ENCODE measurements at regions not wholly inside any gene's neighbourhood (a gene's known extent, or its start where the extent isn't known, plus 50 kb on each side); places are given as distances from the start of the nearest gene placed in this dataset.

DNA sequence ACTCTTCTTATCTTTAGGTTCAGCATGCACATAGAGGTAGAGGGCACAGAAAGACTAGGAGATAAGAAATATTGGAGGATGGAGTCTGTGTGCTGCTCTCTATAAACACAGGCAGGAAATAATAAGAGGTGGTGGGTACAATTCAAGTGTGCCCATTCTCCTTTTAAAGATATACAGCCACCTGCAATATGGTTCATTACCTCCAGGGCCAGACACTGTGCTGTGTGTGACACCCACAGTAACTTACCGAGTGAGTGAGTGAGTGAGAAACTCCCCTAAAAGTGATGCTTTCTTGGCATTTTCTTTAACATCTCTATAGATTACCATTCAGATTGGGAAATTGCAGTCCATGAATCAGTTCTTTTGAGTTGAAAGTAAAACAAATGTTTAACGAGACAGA lies 311.8 kb upstream of the KCNN2 start (continued):
- TF ChIP-seq, protein P1, sequence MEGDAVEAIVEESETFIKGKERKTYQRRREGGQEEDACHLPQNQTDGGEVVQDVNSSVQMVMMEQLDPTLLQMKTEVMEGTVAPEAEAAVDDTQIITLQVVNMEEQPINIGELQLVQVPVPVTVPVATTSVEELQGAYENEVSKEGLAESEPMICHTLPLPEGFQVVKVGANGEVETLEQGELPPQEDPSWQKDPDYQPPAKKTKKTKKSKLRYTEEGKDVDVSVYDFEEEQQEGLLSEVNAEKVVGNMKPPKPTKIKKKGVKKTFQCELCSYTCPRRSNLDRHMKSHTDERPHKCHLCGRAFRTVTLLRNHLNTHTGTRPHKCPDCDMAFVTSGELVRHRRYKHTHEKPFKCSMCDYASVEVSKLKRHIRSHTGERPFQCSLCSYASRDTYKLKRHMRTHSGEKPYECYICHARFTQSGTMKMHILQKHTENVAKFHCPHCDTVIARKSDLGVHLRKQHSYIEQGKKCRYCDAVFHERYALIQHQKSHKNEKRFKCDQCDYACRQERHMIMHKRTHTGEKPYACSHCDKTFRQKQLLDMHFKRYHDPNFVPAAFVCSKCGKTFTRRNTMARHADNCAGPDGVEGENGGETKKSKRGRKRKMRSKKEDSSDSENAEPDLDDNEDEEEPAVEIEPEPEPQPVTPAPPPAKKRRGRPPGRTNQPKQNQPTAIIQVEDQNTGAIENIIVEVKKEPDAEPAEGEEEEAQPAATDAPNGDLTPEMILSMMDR (IDR thresholded peaks at IDR 0.05 in 2 of 3, conservative IDR thresholded peaks at IDR 0.05 in 1 of 3; ENCODE audit: borderline replicate concordance in 1 of 3, insufficient read depth in 1 of 3, low read depth in 2 of 3, low read length in 2 of 3): no peak
- TF ChIP-seq POLR2AphosphoS5 (IDR thresholded peaks at IDR 0.05; ENCODE audit: low read depth, low read length) (no peak), CBX3 (IDR thresholded peaks at IDR 0.05; ENCODE audit: low read depth) (no peak), CEBPB (IDR thresholded peaks at IDR 0.05; ENCODE audit: low read depth) (no peak), JUND (IDR thresholded peaks at IDR 0.05) (no peak), SIN3A (IDR thresholded peaks at IDR 0.05; ENCODE audit: low read depth) (no peak)
- TF ChIP-seq, protein P2, sequence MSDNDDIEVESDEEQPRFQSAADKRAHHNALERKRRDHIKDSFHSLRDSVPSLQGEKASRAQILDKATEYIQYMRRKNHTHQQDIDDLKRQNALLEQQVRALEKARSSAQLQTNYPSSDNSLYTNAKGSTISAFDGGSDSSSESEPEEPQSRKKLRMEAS (IDR thresholded peaks at IDR 0.05): no peak

DNA sequence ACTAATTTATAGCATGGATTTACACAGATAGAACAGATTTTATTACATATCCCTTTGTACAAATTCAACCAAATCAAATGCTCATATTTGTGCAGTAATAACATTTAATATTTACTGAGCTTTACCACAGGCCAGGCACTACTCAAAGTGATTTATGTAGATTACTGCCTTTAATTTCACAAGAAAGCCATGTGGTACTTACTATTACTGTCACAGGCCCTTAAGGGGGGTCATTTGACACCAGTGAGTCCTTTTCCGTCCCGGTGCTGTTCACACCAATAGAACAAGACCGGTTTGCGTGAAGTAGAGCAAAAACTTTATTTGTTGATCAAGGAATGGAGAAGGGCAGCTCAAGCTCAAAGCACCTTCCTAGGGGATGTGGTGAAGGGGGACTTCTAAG lies 308.5 kb upstream of the KCNN2 start:
- H3K27me3 ChIP-seq (ENCODE audit: insufficient read depth, low read length): no peaks in the 10 kb centered on the region; the same call in 1 of the 2 replicates

More for the DNA sequence above, 308.5 kb upstream of the KCNN2 start:
- no peak overlapping the region for H2AFZ ChIP-seq (ENCODE audit: low read depth, low read length, poor library complexity, severe bottlenecking)
- H3K4me3 ChIP-seq (replicated peaks in 1 of 2; ENCODE audit: low read depth in 1 of 2, low read length in 2 of 2): no peak overlapping the region
- no peaks in the 10 kb centered on the region for H3K4me1 ChIP-seq (ENCODE audit: control insufficient read depth in 1 of 2, insufficient read depth in 2 of 2, low read length in 2 of 2)
- intact Hi-C loops (cut with micrococcal nuclease): no loop called here
- H3K9ac ChIP-seq (ENCODE audit: low read length): no peak overlapping the region
- no peak for TF ChIP-seq ELF1 (IDR thresholded peaks at IDR 0.05; ENCODE audit: borderline replicate concordance, low read depth)
- TF ChIP-seq CBX3 (IDR thresholded peaks at IDR 0.05; ENCODE audit: low read depth): no peak
- TF ChIP-seq TCF7L2 (IDR thresholded peaks at IDR 0.05; ENCODE audit: borderline replicate concordance, extremely low read depth, insufficient read depth, insufficient read length): no peak
- TF ChIP-seq, protein P3, sequence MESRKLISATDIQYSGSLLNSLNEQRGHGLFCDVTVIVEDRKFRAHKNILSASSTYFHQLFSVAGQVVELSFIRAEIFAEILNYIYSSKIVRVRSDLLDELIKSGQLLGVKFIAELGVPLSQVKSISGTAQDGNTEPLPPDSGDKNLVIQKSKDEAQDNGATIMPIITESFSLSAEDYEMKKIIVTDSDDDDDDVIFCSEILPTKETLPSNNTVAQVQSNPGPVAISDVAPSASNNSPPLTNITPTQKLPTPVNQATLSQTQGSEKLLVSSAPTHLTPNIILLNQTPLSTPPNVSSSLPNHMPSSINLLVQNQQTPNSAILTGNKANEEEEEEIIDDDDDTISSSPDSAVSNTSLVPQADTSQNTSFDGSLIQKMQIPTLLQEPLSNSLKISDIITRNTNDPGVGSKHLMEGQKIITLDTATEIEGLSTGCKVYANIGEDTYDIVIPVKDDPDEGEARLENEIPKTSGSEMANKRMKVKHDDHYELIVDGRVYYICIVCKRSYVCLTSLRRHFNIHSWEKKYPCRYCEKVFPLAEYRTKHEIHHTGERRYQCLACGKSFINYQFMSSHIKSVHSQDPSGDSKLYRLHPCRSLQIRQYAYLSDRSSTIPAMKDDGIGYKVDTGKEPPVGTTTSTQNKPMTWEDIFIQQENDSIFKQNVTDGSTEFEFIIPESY (IDR thresholded peaks at IDR 0.05; ENCODE audit: extremely low read depth, insufficient replicate concordance, low read length): no peak
- TF ChIP-seq, protein P1 (IDR thresholded peaks at IDR 0.05 in 2 of 3, conservative IDR thresholded peaks at IDR 0.05 in 1 of 3; ENCODE audit: borderline replicate concordance in 1 of 3, insufficient read depth in 1 of 3, low read depth in 2 of 3, low read length in 2 of 3): no peak
- no peak for TF ChIP-seq ZNF274 (IDR thresholded peaks at IDR 0.05; ENCODE audit: low read depth, low read length)
- no peak for TF ChIP-seq EZH2phosphoT487 (IDR thresholded peaks at IDR 0.05; ENCODE audit: borderline replicate concordance)
- no peak for TF ChIP-seq POLR2AphosphoS5 (IDR thresholded peaks at IDR 0.05; ENCODE audit: low read depth, low read length)
- TF ChIP-seq EZH2 (IDR thresholded peaks at IDR 0.05): no peak
- no peak for TF ChIP-seq EGR1 (IDR thresholded peaks at IDR 0.05; ENCODE audit: low read depth)
- no peak for TF ChIP-seq JUND (IDR thresholded peaks at IDR 0.05)
- TF ChIP-seq, protein P4, sequence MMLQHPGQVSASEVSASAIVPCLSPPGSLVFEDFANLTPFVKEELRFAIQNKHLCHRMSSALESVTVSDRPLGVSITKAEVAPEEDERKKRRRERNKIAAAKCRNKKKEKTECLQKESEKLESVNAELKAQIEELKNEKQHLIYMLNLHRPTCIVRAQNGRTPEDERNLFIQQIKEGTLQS (IDR thresholded peaks at IDR 0.05): no peak
- TF ChIP-seq CEBPB (IDR thresholded peaks at IDR 0.05; ENCODE audit: low read depth): no peak
- TF ChIP-seq FOSL1 (IDR thresholded peaks at IDR 0.05; ENCODE audit: low read depth): no peak
- TF ChIP-seq POLR2A (IDR thresholded peaks at IDR 0.05; ENCODE audit: borderline replicate concordance, extremely low read depth, insufficient read depth, insufficient read length): no peak
- TF ChIP-seq SP1 (IDR thresholded peaks at IDR 0.05; ENCODE audit: low read depth): no peak
- TF ChIP-seq SIN3A (IDR thresholded peaks at IDR 0.05; ENCODE audit: low read depth): no peak
- no TSS peak for BruUV-seq (replicated peaks)
- no peaks in the 10 kb centered on the region for H3K9me2 ChIP-seq (ENCODE audit: insufficient read depth)
- DNase-seq (ENCODE audit: low read depth, low spot score) (no peak), ATAC-seq (no peak)
- no peaks in the 10 kb centered on the region for H3K36me3 ChIP-seq (ENCODE audit: control insufficient read depth in 1 of 2, insufficient read depth in 2 of 2, low read length in 2 of 2)
- ChIA-PET RAD21 (ENCODE audit: low non-redundant PET in 1 of 2, low total read pairs in 2 of 2, uncharacterized antibody in 2 of 2, unreplicated experiment in 2 of 2) (no interaction called here), POLR2A (no interaction called here), CTCF (no interaction called here)
- no peak overlapping the region for H3K27ac ChIP-seq (ENCODE audit: low read depth, low read length)
- no peaks in the 10 kb centered on the region for H4K20me1 ChIP-seq (ENCODE audit: insufficient read depth)
- H3K79me2 ChIP-seq (ENCODE audit: insufficient read depth, low read length): no peaks in the 10 kb centered on the region
- no peaks in the 10 kb centered on the region for H3K9me3 ChIP-seq (ENCODE audit: control insufficient read depth in 1 of 2, insufficient read depth in 1 of 2, low read depth in 1 of 2, low read length in 2 of 2)
- H3K4me2 ChIP-seq (ENCODE audit: low read length): no peak overlapping the region
